Activated T-cell treated with anti-CD3 and anti-CD28 coated beads, Interleukin-2, amount 50 U/mL, for 4 hours (primary cell): ENCODE measurements at regions not wholly inside any gene's neighbourhood (a gene's known extent, or its start where the extent isn't known, plus 50 kb on each side); places are given as distances from the start of the nearest gene placed in this dataset.
"Not testable (repeated sequence)": the region's sequence is repeated elsewhere in the genome, so short reads cannot be mapped to it uniquely, and the experiment has no call there.

Experiments
- ATAC-seq, 2 donors: fragments of 200-7000 bp; cut with Tn5 transposase; one replicate each; pipeline ENCODE4 v1.10.0; 2021
- DNase-seq: peaks from one replicate; pipeline ENCODE4 v3.0.0-alpha.2; 2020
- H3K27me3 Mint-ChIP-seq: one replicate; pipeline ENCODE4 v1.8.0; 2021; ENCODE audit warnings: low read depth, mixed read lengths
- H3K36me3 Mint-ChIP-seq: one replicate; pipeline ENCODE4 v1.8.0; 2022; ENCODE audit warnings: mixed read lengths; ENCODE audit not compliant: insufficient read depth
- H3K4me1 Mint-ChIP-seq: one replicate; pipeline ENCODE4 v1.8.0; 2021; ENCODE audit warnings: low read depth, mixed read lengths
- H3K4me3 Mint-ChIP-seq: one replicate; pipeline ENCODE4 v1.8.0; 2021; ENCODE audit warnings: mild to moderate bottlenecking, moderate library complexity, mixed read lengths
- H3K9me3 Mint-ChIP-seq: one replicate; pipeline ENCODE4 v1.8.0; 2021; ENCODE audit warnings: mixed read lengths

GRCh38 chr5:71771191-71771590 is 52.1 kb downstream of the CARTPT start:
- Mint-ChIP-seq H3K36me3 (no peaks in the 10 kb centered on the region), H3K4me3 (no peak overlapping the region), H3K27me3 (peaks cover 12% of the 10 kb centered on the region), H3K9me3 (no peaks in the 10 kb centered on the region), H3K4me1 (peaks cover 2% of the 10 kb centered on the region)
- ATAC-seq, result no peak
- DNase-seq, result no peak

- no peak for DNase-seq
- no peak overlapping the region for H3K4me3 Mint-ChIP-seq
- peaks cover 17% of the 10 kb centered on the region for H3K4me1 Mint-ChIP-seq
- H3K36me3 Mint-ChIP-seq, result no peaks in the 10 kb centered on the region
- no peaks in the 10 kb centered on the region for H3K9me3 Mint-ChIP-seq
- no peak for ATAC-seq
- H3K27me3 Mint-ChIP-seq, result peaks cover 5% of the 10 kb centered on the region
These were observed 59.7 kb downstream of the CARTPT start for GRCh38 chr5:71778678-71779276.

GRCh38 chr5:71780597-71780996 is 61.5 kb downstream of the CARTPT start:
- DNase-seq, result no peak
- Mint-ChIP-seq H3K4me3 (no peak overlapping the region), H3K4me1 (peaks cover 20% of the 10 kb centered on the region), H3K27me3 (peaks cover 2% of the 10 kb centered on the region), H3K36me3 (no peaks in the 10 kb centered on the region), H3K9me3 (no peaks in the 10 kb centered on the region)
- ATAC-seq, result no peak

GRCh38 chr5:71782393-71782770 is 63.3 kb downstream of the CARTPT start:
- no peaks in the 10 kb centered on the region for H3K36me3 Mint-ChIP-seq
- H3K9me3 Mint-ChIP-seq, result no peaks in the 10 kb centered on the region
- peak overlapping the region; percentile 57 for H3K4me3 Mint-ChIP-seq
- no peak for DNase-seq
- H3K27me3 Mint-ChIP-seq, result peaks cover 1% of the 10 kb centered on the region
- ATAC-seq, result no peak
- H3K4me1 Mint-ChIP-seq, result peaks cover 20% of the 10 kb centered on the region

GRCh38 chr5:71782771-71783770 is 64.0 kb downstream of the CARTPT start:
- Mint-ChIP-seq H3K9me3 (no peaks in the 10 kb centered on the region), H3K4me1 (peaks cover 20% of the 10 kb centered on the region), H3K27me3 (peaks cover 4% of the 10 kb centered on the region), H3K36me3 (no peaks in the 10 kb centered on the region), H3K4me3 (peak overlapping the region; percentile 57)
- ATAC-seq (peak; percentile 94 to 96), DNase-seq (peak; percentile 15)

- no peak for ATAC-seq
- Mint-ChIP-seq H3K27me3 (peaks cover 7% of the 10 kb centered on the region), H3K4me3 (no peak overlapping the region), H3K36me3 (no peaks in the 10 kb centered on the region), H3K9me3 (no peaks in the 10 kb centered on the region), H3K4me1 (peaks cover 20% of the 10 kb centered on the region)
- no peak for DNase-seq
These were observed 64.8 kb downstream of the CARTPT start for GRCh38 chr5:71783891-71784290.

- no peaks in the 10 kb centered on the region for H3K36me3 Mint-ChIP-seq
- DNase-seq (no peak), ATAC-seq (no peak)
- H3K4me3 Mint-ChIP-seq, result no peak overlapping the region
- peaks cover 15% of the 10 kb centered on the region for H3K27me3 Mint-ChIP-seq
- peaks cover 3% of the 10 kb centered on the region for H3K9me3 Mint-ChIP-seq
- H3K4me1 Mint-ChIP-seq, result peaks cover 19% of the 10 kb centered on the region
These were observed 67.4 kb downstream of the CARTPT start for GRCh38 chr5:71786337-71787055.

GRCh38 chr5:71788794-71789193 is 69.7 kb downstream of the CARTPT start:
- Mint-ChIP-seq H3K4me3 (no peak overlapping the region), H3K9me3 (peaks cover 9% of the 10 kb centered on the region), H3K4me1 (peaks cover 2% of the 10 kb centered on the region), H3K27me3 (peaks cover 15% of the 10 kb centered on the region), H3K36me3 (peaks cover 3% of the 10 kb centered on the region)
- ATAC-seq (no peak), DNase-seq (no peak)

- H3K4me1 Mint-ChIP-seq, result no peaks in the 10 kb centered on the region
- peaks cover 3% of the 10 kb centered on the region for H3K36me3 Mint-ChIP-seq
- H3K4me3 Mint-ChIP-seq, result no peak overlapping the region
- DNase-seq, result no peak
- no peak for ATAC-seq
- H3K27me3 Mint-ChIP-seq, result peaks cover 15% of the 10 kb centered on the region
- H3K9me3 Mint-ChIP-seq, result peaks cover 9% of the 10 kb centered on the region
These were observed 70.7 kb downstream of the CARTPT start for GRCh38 chr5:71789746-71790145.

- Mint-ChIP-seq H3K9me3 (peaks cover 15% of the 10 kb centered on the region), H3K36me3 (peaks cover 3% of the 10 kb centered on the region), H3K27me3 (peaks cover 15% of the 10 kb centered on the region), H3K4me3 (no peak overlapping the region), H3K4me1 (no peaks in the 10 kb centered on the region)
- no peak for ATAC-seq
- no peak for DNase-seq
These were observed 71.4 kb downstream of the CARTPT start for GRCh38 chr5:71790433-71790832.

GRCh38 chr5:71792041-71792440 is 73.0 kb downstream of the CARTPT start:
- not testable (repeated sequence) for H3K36me3 Mint-ChIP-seq, ATAC-seq, H3K4me1 Mint-ChIP-seq, DNase-seq, H3K4me3 Mint-ChIP-seq
- peaks cover 15% of the 10 kb centered on the region for H3K9me3 Mint-ChIP-seq
- H3K27me3 Mint-ChIP-seq, result peaks cover 15% of the 10 kb centered on the region

GRCh38 chr5:71794061-71794695 is 75.1 kb downstream of the CARTPT start:
- H3K4me3 Mint-ChIP-seq, result no peak overlapping the region
- no peaks in the 10 kb centered on the region for H3K4me1 Mint-ChIP-seq
- H3K36me3 Mint-ChIP-seq, result peaks cover 3% of the 10 kb centered on the region
- DNase-seq (no peak), ATAC-seq (no peak)
- peaks cover 15% of the 10 kb centered on the region for H3K9me3 Mint-ChIP-seq
- H3K27me3 Mint-ChIP-seq, result peaks cover 8% of the 10 kb centered on the region

- no peak for ATAC-seq
- Mint-ChIP-seq H3K4me1 (no peaks in the 10 kb centered on the region), H3K9me3 (no peaks in the 10 kb centered on the region), H3K36me3 (no peaks in the 10 kb centered on the region), H3K4me3 (no peak overlapping the region), H3K27me3 (peaks cover 15% of the 10 kb centered on the region)
- DNase-seq, result no peak
These were observed 83.6 kb downstream of the CARTPT start for GRCh38 chr5:71802673-71803072.

- Mint-ChIP-seq H3K9me3 (no peaks in the 10 kb centered on the region), H3K4me1 (peaks cover 1% of the 10 kb centered on the region), H3K4me3 (no peak overlapping the region), H3K36me3 (no peaks in the 10 kb centered on the region), H3K27me3 (peaks cover 18% of the 10 kb centered on the region)
- ATAC-seq (no peak), DNase-seq (no peak)
These were observed 87.6 kb downstream of the CARTPT start for GRCh38 chr5:71806711-71807110.
